SK-N-SH treated with all-trans-retinoic acid at 6 μM for 48 hours (cell line): ENCODE measurements at regions not wholly inside any gene's neighbourhood (a gene's known extent, or its start where the extent isn't known, plus 50 kb on each side); places are given as distances from the start of the nearest gene placed in this dataset.

Experiments used
- ARNTL ChIP-seq: fragments of 450-650 bp; formaldehyde crosslinking; IDR thresholded peaks from 2 replicates; pipeline ENCODE4 v1.5.0; 2020; ENCODE audit warnings: low read depth, mild to moderate bottlenecking, moderate library complexity, borderline replicate concordance
- BACH2 ChIP-seq: fragments of 250-450 bp; sonication (Bioruptor Pico); IDR thresholded peaks from 2 replicates; pipeline ENCODE4 v1.9.0; 2021; ENCODE audit warnings: mild to moderate bottlenecking, borderline replicate concordance
- GLIS3 ChIP-seq: fragments of 250-450 bp; sonication (Bioruptor Pico); IDR thresholded peaks from 2 replicates; pipeline ENCODE4 v1.5.0; 2020; ENCODE audit warnings: mild to moderate bottlenecking, moderate library complexity
- RARB ChIP-seq: fragments of 250-450 bp; sonication (Bioruptor Pico); IDR thresholded peaks from 2 replicates; pipeline ENCODE4 v1.8.0; 2021; ENCODE audit warnings: mild to moderate bottlenecking, moderate library complexity
- SNAI2 ChIP-seq: fragments of 250-450 bp; sonication (Bioruptor Pico); IDR thresholded peaks from 2 replicates; pipeline ENCODE4 v1.5.0; 2020; ENCODE audit warnings: mild to moderate bottlenecking, moderate library complexity
- TF ChIP-seq, protein P1 (sequence below): fragments of 250-450 bp; sonication (Bioruptor Pico); IDR thresholded peaks from 2 replicates; pipeline ENCODE4 v1.5.1; 2020; ENCODE audit warnings: low read depth, mild to moderate bottlenecking, moderate library complexity

DNA sequence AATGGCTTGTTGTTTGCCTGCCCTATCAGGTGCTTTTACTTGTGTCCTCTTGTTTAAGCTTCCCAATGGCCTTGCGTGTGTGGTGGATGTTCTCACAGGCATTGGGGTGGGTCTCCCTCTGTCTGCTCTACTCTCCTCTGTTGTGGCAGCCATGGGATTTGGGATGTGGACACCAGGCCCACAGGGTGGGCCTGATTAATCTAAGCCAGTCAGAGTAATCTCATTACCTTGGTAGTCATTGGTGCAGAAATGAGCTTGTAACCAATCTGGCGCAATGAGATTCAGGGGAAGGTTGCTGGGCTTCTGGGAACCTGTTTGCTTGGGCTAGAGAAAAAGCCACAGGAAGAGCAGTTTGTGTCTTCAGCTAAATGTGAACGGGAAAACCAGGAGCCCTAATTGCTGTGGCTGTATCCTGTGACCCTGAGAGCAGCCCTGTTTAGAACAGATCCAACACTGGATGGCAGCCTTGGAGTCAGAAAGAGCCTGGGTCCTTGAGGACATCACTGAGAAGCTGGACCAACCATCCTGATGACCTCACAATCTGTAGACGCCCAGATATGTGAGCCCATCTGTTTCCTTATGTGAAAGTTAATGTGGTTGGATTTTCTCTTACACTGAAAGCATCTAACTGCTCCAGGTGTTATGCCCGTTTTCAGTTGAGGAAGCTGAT, 157.3 kb upstream of the UBE2E1 start:
- TF ChIP-seq SNAI2 (CRISPR knock-in tag): no peak
- TF ChIP-seq, protein P1, sequence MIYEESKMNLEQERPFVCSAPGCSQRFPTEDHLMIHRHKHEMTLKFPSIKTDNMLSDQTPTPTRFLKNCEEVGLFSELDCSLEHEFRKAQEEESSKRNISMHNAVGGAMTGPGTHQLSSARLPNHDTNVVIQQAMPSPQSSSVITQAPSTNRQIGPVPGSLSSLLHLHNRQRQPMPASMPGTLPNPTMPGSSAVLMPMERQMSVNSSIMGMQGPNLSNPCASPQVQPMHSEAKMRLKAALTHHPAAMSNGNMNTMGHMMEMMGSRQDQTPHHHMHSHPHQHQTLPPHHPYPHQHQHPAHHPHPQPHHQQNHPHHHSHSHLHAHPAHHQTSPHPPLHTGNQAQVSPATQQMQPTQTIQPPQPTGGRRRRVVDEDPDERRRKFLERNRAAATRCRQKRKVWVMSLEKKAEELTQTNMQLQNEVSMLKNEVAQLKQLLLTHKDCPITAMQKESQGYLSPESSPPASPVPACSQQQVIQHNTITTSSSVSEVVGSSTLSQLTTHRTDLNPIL (CRISPR knock-in tag): no peak
- TF ChIP-seq BACH2 (CRISPR knock-in tag): no peak
- no peak for TF ChIP-seq ARNTL (CRISPR knock-in tag)
- TF ChIP-seq GLIS3 (CRISPR knock-in tag): no peak
- no peak for TF ChIP-seq RARB (CRISPR knock-in tag)
